ENCODE measurements at regions not wholly inside any gene's neighbourhood (a gene's known extent, or its start where the extent isn't known, plus 50 kb on each side); places are given as distances from the start of the nearest gene placed in this dataset.
"Not testable (repeated sequence)": the region's sequence is repeated elsewhere in the genome, so short reads cannot be mapped to it uniquely, and the experiment has no call there.

GRCh38 chr4:135434936-135435335, 1233.3 kb upstream of the PABPC4L start:
- no peak for FAIRE-seq

DNA sequence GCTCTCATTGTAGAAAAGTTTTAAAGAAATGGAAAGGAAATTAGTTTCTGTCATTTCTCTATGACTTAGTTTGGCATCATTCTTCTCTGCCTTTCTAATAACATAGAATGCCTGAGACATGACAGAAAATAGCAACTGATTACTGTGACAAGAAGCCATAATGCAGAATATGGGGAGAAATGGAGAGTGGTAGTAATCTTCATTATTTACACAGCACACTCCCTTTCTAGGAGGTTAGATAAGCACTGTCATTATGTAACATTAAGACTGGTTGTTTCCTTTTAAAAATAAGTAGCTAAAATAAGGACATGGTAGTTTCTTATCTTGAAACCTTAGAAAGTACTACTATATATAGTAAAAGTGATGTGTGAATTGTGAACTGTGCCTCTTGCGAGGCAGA, 1227.9 kb upstream of the PABPC4L start:
- no peak for FAIRE-seq

- FAIRE-seq, result no peak
These were observed 1216.8 kb upstream of the PABPC4L start for GRCh38 chr4:135418353-135418752.

DNA sequence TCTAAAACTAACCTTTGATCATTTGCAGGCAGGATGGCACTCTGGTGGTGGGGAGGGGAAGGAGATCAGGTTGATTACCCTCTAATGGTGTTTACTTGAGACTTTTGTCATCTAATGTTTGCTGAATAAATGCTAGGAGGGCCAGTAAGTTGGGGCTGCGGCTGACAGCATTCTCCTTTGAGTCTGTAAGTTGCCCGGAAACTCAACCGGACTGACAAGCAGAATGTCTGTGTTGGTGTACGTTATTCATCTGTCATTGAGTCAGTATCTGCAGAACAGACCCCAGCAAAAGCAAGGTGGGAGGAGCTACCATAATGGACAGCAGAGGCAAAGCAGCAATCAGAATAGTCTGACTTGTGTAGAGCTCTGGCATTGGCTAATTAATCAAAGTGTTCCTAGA, 1210.6 kb upstream of the PABPC4L start:
- no peak for FAIRE-seq

DNA sequence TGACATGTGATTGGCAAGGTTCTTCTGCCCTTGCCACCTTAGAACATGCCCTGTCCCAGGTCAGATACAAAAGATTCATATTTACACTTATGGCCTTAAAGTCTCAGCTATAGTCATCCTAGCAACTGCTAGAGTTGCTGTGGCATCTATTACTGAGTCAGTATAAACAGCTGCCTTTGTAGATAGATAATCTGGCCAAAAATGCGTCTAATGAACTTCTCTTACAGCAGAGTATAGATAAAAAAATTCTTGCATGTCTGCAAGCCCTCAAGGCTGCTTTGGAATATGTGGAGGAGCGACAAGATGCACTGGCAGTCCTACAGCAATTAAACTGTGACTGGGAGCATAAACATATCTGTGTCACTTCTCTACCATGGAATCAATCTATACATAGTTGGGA, 1209.7 kb upstream of the PABPC4L start:
- no peak for FAIRE-seq

DNA sequence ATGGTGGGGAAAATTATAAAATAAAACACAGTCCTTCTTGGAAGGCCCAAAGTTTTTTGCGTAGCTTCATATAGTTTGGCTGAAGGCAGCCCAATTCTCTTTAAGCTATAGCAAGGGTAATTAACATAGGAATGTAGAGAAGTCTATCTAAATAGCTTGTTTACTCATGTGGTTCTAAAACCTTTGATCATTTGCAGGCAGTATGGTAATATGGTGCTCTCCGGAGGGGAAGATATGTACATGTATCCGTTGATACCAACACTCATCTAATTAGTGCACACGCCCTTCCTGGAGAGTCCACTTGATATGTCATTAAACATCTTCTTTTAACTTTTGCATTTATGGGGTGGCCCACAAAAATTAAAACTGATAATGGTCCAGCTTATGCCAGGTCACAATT, 1207.7 kb upstream of the PABPC4L start:
- FAIRE-seq, result not testable (repeated sequence)

DNA sequence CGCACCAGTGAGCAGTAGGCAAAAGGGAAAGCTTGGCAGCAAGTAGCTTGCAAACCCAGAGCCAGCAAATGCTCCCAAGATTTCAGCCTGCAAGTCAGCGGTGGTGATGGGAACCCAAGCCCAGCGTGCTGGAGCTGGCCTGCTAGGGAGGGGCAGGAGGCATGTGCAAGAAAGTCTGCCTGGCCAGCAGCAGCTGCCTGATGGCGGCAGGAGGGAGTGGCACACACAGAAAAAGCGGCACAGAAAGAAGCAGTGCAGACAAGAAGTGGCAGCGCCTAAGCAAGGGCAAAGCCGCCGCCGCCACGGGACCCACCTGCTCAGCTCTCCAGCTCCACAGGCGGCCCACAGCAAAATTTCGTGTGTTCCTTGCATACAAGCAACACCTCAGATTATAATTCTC, 1206.5 kb upstream of the PABPC4L start:
- no peak for FAIRE-seq

DNA sequence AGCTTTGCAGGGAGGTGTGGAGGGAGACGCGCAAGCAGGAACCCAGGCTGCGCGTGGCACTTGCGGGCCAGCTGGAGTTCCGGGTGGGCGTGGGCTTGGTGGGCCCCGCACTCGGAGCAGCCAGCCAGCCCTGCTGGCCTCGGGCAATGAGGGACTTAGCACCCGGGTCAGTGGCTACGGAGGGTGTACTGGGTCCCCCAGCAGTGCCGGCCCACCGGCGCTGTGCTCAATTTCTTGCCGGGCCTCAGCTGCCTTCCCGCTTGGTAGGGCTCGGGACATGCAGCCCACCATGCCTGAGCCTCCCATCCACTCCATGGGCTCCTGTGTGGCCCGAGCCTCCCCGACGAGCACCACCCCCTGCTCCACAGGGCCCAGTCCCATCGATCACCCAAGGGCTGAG, 1205.0 kb upstream of the PABPC4L start:
- not testable (repeated sequence) for FAIRE-seq

- no peak for FAIRE-seq
These were observed 1184.4 kb upstream of the PABPC4L start for GRCh38 chr4:135385830-135386581.

DNA sequence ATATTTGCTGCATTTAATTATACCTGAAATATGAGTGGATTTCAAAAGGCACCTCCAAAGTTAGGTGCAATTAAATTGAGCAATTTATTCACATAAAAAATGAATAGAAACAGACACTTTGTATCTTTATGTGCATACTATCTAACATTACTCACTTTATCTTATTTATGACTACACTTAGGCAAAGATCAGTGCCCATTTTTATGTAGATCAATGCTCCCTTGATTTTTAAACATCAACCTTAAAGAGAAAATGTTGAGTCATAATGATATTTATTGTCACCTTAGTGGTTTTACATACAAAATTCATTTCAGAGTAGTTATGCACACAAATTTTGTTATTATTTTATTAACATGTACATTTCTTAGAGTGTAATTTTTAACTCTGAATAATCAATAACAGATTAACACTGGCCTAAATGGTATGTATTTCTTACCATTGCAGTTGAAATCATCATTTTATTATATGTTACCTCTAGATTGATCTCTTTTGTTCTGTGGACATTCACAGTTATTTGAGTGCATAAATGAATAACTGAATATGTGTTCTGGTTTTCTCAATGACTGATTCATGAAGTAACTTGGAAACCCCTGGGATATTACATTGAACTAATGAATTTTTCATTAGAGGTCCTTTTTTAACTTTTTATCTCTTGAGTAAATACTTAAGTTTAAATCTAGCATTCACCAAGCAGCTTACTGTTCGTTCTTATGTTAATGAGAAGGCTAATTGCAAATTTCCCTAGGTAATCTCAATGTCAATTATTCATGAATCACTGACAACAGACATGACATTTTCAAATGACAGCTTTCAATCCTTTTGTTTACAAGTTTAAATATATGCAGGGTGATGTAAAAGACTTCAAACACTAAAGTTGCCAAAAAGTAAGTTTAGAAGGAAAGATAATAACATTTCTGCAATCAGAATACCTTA, 1182.0 kb upstream of the PABPC4L start:
- no peak for FAIRE-seq

- no peak for FAIRE-seq
These were observed 1180.8 kb upstream of the PABPC4L start for GRCh38 chr4:135382280-135382959.

DNA sequence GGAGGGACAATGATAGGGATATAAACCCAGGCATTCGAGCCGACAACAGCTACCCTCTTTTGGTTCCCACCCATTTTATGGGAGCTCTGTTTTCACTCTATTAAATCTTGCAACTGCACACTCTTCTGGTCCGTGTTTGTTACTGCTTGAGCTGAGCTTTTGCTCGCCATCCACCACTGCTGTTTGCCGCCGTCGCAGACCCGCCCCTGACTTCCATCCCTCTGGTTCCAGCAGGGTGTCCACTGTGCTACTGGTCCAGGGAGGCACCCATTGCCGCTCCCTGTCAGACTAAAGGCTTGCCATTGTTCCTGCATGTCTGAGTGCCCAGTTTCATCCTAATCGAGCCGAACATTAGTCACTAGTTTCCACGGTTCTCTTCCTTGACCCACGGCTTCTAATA, 1170.5 kb upstream of the PABPC4L start:
- no peak for FAIRE-seq

DNA sequence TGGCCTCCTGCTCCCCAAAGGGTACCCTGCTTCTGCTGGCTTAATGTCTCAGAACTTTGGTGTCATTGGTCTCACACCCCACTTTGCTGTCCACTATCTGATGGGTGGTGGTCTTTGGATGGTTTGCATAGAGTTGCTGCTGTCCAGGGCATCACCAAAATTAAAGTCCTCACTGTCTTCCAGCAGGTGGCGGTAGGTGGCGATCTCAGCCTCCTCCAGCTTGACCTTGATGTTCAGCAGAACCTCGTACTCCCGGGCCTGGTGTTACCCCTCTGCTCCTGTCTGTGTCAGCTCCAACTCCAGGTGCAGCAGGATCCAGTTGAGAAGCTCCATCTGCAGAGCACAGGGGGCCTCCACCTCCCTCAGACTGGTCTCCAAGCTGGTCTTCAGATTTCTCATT, 1169.5 kb upstream of the PABPC4L start:
- FAIRE-seq, result no peak

- no peak for FAIRE-seq
These were observed 1167.2 kb upstream of the PABPC4L start for GRCh38 chr4:135368831-135369230.

- no peak for FAIRE-seq
These were observed 1163.5 kb upstream of the PABPC4L start for GRCh38 chr4:135365065-135365464.

GRCh38 chr4:135359128-135359527, 1157.5 kb upstream of the PABPC4L start:
- no peak for FAIRE-seq

DNA sequence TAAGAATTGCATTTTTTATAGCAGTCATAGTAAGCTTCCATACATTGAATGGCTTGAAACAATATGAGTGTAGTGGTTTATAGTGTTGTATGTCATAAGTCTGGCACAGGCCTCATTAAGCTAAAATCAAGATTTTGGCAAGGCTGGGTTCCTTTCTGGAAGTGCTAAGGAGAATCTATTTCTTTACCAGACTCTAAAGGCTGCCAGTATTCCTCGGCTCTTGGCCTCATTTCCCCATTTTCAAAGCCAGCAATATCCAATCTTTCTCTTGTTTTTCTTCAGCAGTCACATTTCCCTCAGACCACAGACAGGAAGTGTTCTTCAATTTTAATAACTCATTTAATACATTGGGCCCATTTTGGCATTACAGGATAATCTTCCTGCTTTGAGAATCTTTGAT, 1155.5 kb upstream of the PABPC4L start:
- FAIRE-seq, result no peak

DNA sequence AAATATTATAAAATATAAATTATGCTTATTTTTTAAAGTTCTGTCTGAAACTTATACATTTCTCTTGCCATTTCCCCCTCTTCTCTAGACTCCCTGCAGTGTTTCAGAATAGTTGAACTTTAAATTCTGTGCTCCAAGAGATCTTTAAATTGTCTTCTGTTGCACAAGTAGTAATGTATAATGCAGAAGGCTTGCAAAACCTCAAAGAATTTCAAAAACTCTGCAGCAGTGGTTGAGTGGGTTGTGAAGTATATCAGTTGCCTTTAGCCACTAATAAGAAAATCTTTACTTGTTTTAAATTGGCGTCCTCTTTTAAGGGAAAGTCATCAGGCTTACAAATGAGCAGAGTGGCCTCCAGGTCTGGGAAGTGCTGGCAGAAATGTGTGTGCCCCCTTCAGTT, 1153.3 kb upstream of the PABPC4L start:
- FAIRE-seq, result no peak

- FAIRE-seq, result no peak
These were observed 1151.4 kb upstream of the PABPC4L start for GRCh38 chr4:135353008-135353407.

GRCh38 chr4:135344492-135344891, 1142.9 kb upstream of the PABPC4L start:
- FAIRE-seq, result no peak

DNA sequence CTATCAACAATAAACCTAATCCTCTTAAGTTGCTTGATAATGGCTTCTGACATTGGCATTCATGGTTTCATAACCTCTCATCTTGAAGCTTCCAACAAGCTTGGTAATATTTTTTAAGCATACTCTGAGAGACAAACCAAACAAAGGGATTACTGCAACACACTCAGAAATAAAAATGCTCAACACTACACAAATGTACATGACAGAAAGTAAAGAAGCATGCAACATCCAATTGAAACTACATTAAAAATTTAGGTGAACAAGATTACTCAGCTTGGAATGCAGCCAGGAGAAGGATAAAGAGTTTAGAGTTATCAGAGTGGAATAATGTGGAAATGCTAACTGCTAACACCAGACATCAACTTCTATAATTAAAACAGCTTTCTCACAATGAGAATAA, 1136.6 kb upstream of the PABPC4L start:
- no peak for FAIRE-seq

GRCh38 chr4:135325264-135325663, 1123.7 kb upstream of the PABPC4L start:
- no peak for FAIRE-seq

GRCh38 chr4:135319685-135320084, 1118.1 kb upstream of the PABPC4L start:
- no peak for FAIRE-seq
